CD14-positive monocyte (primary cell): ENCODE measurements at regions not wholly inside any gene's neighbourhood (a gene's known extent, or its start where the extent isn't known, plus 50 kb on each side); places are given as distances from the start of the nearest gene placed in this dataset.

Source experiments
- DNase-seq, 3 donors: peaks; one replicate each; pipeline ENCODE4 v3.0.0-alpha.2; 2011 to 2022
- H2AFZ ChIP-seq: 2 replicates; pipeline ENCODE4 v1.6.0; 2012; ENCODE audit warnings: mild to moderate bottlenecking, low read depth, low read length, inconsistent platforms; ENCODE audit not compliant: insufficient read depth, poor library complexity, severe bottlenecking
- H3K27ac ChIP-seq, 2 donors: 1 replicate in 1 of 2; 2 replicates in 1 of 2; pipeline ENCODE4 v1.5.1; 2012 to 2013; ENCODE audit warnings: low read length in 2 of 2, control low read depth in 1 of 2, inconsistent platforms in 1 of 2, low read depth in 1 of 2, mild to moderate bottlenecking in 1 of 2
- H3K27me3 ChIP-seq, 2 donors: one replicate each; pipeline versions ENCODE4 v1.6.0 to v1.6.1; 2011 to 2013; ENCODE audit warnings: low read length in 2 of 2; ENCODE audit not compliant: control insufficient read depth in 2 of 2, insufficient read depth in 2 of 2
- H3K36me3 ChIP-seq, 2 donors: replicated peaks in 1 of 2; 1 replicate in 1 of 2; 2 replicates in 1 of 2; pipeline versions ENCODE4 v1.5.1 to v1.6.1; 2012 to 2013; ENCODE audit warnings: low read length in 2 of 2, control low read depth in 1 of 2, inconsistent platforms in 1 of 2, mild to moderate bottlenecking in 1 of 2; ENCODE audit not compliant: insufficient read depth in 2 of 2, control insufficient read depth in 1 of 2
- H3K4me1 ChIP-seq, 2 donors: 1 replicate in 1 of 2; 2 replicates in 1 of 2; pipeline versions ENCODE4 v1.5.1 to v1.6.1; 2012 to 2013; ENCODE audit warnings: low read length in 2 of 2, control low read depth in 1 of 2, inconsistent platforms in 1 of 2, mild to moderate bottlenecking in 1 of 2, moderate library complexity in 1 of 2; ENCODE audit not compliant: insufficient read depth in 2 of 2, control insufficient read depth in 1 of 2
- H3K4me2 ChIP-seq: replicated peaks from 2 replicates; pipeline ENCODE3; 2012; ENCODE audit warnings: low read length, moderate library complexity, mild to moderate bottlenecking; ENCODE audit not compliant: poor library complexity, severe bottlenecking; ENCODE audit errors: extremely low read depth
- H3K4me3 ChIP-seq, 3 experiments: fragments of 200-600 bp in 1 of 3; sonication (generic) in 1 of 3; replicated peaks in 1 of 3; 1 replicate in 2 of 3; 2 replicates in 1 of 3; pipeline ENCODE4 v1.5.1; 2011 to 2013; ENCODE audit warnings: low read length in 3 of 3, mild to moderate bottlenecking in 3 of 3, control low read depth in 2 of 3, low read depth in 2 of 3, inconsistent platforms in 1 of 3, moderate library complexity in 1 of 3
- H3K79me2 ChIP-seq: 2 replicates; pipeline ENCODE4 v1.6.0; 2012; ENCODE audit warnings: mild to moderate bottlenecking, control low read depth, inconsistent platforms, low read length, moderate library complexity; ENCODE audit not compliant: insufficient read depth
- H3K9ac ChIP-seq: 2 replicates; pipeline ENCODE4 v1.6.0; 2017; ENCODE audit warnings: low read length, mild to moderate bottlenecking; ENCODE audit not compliant: insufficient read depth, poor library complexity, severe bottlenecking
- H3K9me3 ChIP-seq, 2 donors: replicated peaks in 1 of 2; 1 replicate in 1 of 2; 2 replicates in 1 of 2; pipeline versions ENCODE4 v1.5.1 to v1.6.1; 2012 to 2013; ENCODE audit warnings: low read length in 2 of 2, control low read depth in 1 of 2; ENCODE audit not compliant: control insufficient read depth in 1 of 2, insufficient read depth in 1 of 2
- H4K20me1 ChIP-seq: 2 replicates; pipeline ENCODE4 v1.6.0; 2012; ENCODE audit warnings: mild to moderate bottlenecking, low read length, control low read depth, moderate library complexity; ENCODE audit not compliant: insufficient read depth
- H3K27ac Mint-ChIP-seq, 7 donors: one replicate each; pipeline ENCODE4 v1.8.0; 2020; ENCODE audit warnings: mild to moderate bottlenecking in 7 of 7, mixed read lengths in 7 of 7, moderate library complexity in 6 of 7, inconsistent platforms in 2 of 7
- H3K27me3 Mint-ChIP-seq, 3 donors: one replicate each; pipeline ENCODE4 v1.8.0; 2021 to 2022; ENCODE audit warnings: low read depth in 3 of 3, mild to moderate bottlenecking in 3 of 3, mixed read lengths in 3 of 3, moderate library complexity in 3 of 3, inconsistent platforms in 1 of 3
- H3K36me3 Mint-ChIP-seq, 2 donors: one replicate each; pipeline ENCODE4 v1.8.0; 2020; ENCODE audit warnings: mixed read lengths in 2 of 2, inconsistent platforms in 1 of 2, mild to moderate bottlenecking in 1 of 2
- H3K4me1 Mint-ChIP-seq: one replicate; pipeline ENCODE4 v1.8.0; 2020; ENCODE audit warnings: mild to moderate bottlenecking, mixed read lengths
- H3K4me3 Mint-ChIP-seq, 2 donors: one replicate each; pipeline ENCODE4 v1.8.0; 2020; ENCODE audit warnings: mild to moderate bottlenecking in 2 of 2, mixed read lengths in 2 of 2, moderate library complexity in 1 of 2
- H3K9me3 Mint-ChIP-seq, 7 donors: one replicate each; pipeline ENCODE4 v1.8.0; 2020 to 2022; ENCODE audit warnings: mixed read lengths in 7 of 7, mild to moderate bottlenecking in 6 of 7, moderate library complexity in 6 of 7, inconsistent platforms in 2 of 7
- WGBS: methylation state at CpG from one replicate; pipeline ENCODE4 v1.1.5; 2013; ENCODE audit warnings: missing lambda C conversion rate; ENCODE audit not compliant: insufficient coverage; 5-methylcytosine and 5-hydroxymethylcytosine counted together
- intact Hi-C, 2 donors: fragments of 100-400 bp; cut with micrococcal nuclease; formaldehyde crosslinking; loops; one replicate each; pipeline versions ENCODE4 v1.15.0 to v1.15.1; 2023
- TF ChIP-seq, protein P1 (sequence below): fragments of 200-600 bp; IDR thresholded peaks from one replicate; pipeline ENCODE4 v1.8.0; 2022; ENCODE audit warnings: antibody characterized with exemption, mild to moderate bottlenecking

DNA sequence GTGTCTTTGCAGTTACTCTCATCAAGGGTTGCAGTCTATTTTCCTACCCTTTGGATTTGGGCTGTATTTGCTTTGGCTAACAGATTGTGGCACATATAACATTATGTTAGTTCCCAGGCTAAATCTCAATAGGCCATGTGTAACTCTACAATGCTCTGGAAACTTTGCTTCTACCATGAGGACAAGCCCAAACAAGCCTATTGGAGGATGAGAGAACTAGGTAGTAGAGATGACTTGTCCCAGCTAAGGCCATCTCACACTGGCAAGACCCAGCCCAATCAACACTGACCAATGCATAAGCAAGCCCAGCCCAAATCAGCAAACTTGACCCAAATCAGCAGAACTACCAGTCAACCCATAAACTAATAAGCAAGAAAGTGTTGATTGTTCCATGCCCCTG, 311.8 kb downstream of the NDFIP2 start:
- Histone ChIP-seq H3K36me3 (no peaks in the 10 kb centered on the region), H3K27me3 (no peaks in the 10 kb centered on the region), H3K4me3 (no peak overlapping the region), H3K4me2 (no peak overlapping the region), H3K27ac (no peak overlapping the region), H3K9ac (no peak overlapping the region), H3K9me3 (peaks cover 0 to 24% of the 10 kb centered on the region in 2 donors), H3K79me2 (no peaks in the 10 kb centered on the region), H3K4me1 (no peaks in the 10 kb centered on the region), H4K20me1 (no peaks in the 10 kb centered on the region), H2AFZ (no peak overlapping the region)
- Mint-ChIP-seq H3K4me3 (no peak overlapping the region), H3K27ac (no peak overlapping the region), H3K27me3 (peaks cover 0 to 1% (median 0%) of the 10 kb centered on the region in 3 donors), H3K9me3 (peaks cover 6 to 26% (median 15%) of the 10 kb centered on the region in 7 donors), H3K4me1 (no peaks in the 10 kb centered on the region), H3K36me3 (no peaks in the 10 kb centered on the region)
- intact Hi-C loops = no loop called here
- TF ChIP-seq, protein P1, sequence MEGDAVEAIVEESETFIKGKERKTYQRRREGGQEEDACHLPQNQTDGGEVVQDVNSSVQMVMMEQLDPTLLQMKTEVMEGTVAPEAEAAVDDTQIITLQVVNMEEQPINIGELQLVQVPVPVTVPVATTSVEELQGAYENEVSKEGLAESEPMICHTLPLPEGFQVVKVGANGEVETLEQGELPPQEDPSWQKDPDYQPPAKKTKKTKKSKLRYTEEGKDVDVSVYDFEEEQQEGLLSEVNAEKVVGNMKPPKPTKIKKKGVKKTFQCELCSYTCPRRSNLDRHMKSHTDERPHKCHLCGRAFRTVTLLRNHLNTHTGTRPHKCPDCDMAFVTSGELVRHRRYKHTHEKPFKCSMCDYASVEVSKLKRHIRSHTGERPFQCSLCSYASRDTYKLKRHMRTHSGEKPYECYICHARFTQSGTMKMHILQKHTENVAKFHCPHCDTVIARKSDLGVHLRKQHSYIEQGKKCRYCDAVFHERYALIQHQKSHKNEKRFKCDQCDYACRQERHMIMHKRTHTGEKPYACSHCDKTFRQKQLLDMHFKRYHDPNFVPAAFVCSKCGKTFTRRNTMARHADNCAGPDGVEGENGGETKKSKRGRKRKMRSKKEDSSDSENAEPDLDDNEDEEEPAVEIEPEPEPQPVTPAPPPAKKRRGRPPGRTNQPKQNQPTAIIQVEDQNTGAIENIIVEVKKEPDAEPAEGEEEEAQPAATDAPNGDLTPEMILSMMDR = no peak
- no peak for DNase-seq

DNA sequence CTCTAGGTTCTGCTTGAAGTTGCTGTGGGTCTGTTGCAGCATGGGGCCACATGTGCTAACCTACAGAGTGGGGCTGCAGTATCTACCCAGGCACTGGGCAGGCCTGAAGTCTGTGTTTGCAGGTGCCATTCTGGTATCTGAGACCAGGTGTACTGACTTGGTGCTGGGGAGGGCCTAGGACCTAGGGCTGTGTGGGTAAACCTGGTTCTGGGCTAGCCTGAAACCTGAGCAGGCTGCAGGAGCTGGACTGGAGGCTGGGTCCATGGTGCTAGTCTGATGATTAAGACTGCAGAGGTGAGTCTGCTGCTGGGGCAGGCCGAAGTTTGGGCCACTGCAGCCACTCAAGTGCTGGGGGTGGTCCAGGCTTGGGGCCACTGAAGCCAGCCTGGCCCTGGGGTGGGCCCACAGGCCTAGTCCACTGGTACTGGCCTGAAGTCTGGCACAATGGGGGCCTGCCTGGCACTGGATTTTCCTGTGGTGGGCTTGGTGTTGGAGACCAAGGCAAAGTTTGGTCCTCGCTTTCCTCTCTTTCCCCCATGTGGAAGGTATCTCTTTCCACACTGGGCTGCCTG, 310.6 kb downstream of the NDFIP2 start:
- 78% methylated on average over 1 of the region's 2 CpGs for WGBS
- Histone ChIP-seq H3K79me2 (no peaks in the 10 kb centered on the region), H2AFZ (no peak overlapping the region), H3K4me2 (no peak overlapping the region), H3K27ac (no peak overlapping the region), H3K27me3 (no peaks in the 10 kb centered on the region), H3K36me3 (no peaks in the 10 kb centered on the region), H4K20me1 (no peaks in the 10 kb centered on the region), H3K9me3 (peaks cover 0 to 24% of the 10 kb centered on the region in 2 donors), H3K4me3 (no peak overlapping the region), H3K9ac (no peak overlapping the region), H3K4me1 (no peaks in the 10 kb centered on the region)
- intact Hi-C loops = no loop called here
- Mint-ChIP-seq H3K36me3 (no peaks in the 10 kb centered on the region), H3K27ac (no peak overlapping the region), H3K4me1 (no peaks in the 10 kb centered on the region), H3K27me3 (peaks cover 0 to 1% (median 0%) of the 10 kb centered on the region in 3 donors), H3K9me3 (peaks cover 6 to 26% (median 14%) of the 10 kb centered on the region in 7 donors), H3K4me3 (no peak overlapping the region)
- TF ChIP-seq, protein P1 = no peak
- DNase-seq = no peak
